GM23338 (cell line): ENCODE measurements at regions not wholly inside any gene's neighbourhood (a gene's known extent, or its start where the extent isn't known, plus 50 kb on each side); places are given as distances from the start of the nearest gene placed in this dataset.
A peak's percentile ranks its signal among the peaks of the same experiment; 100 is the strongest.

Experiments used
- ATAC-seq: fragments of 200-7000 bp; cut with Tn5 transposase; 3 replicates; pipeline ENCODE4 v1.9.1; 2020
- DNase-seq: peaks from one replicate; pipeline ENCODE4 v3.0.0-alpha.2; 2015; ENCODE audit warnings: low spot score
- H2AFZ ChIP-seq: fragments of 200-600 bp; sonication (generic); 2 replicates; pipeline ENCODE4 v1.8.0; 2016; ENCODE audit warnings: antibody characterized with exemption, mild to moderate bottlenecking, moderate library complexity
- H3F3A ChIP-seq: fragments of 200-600 bp; sonication (generic); replicated peaks from 2 replicates; pipeline ENCODE4 v1.8.0; 2017; ENCODE audit warnings: antibody characterized with exemption, mixed run types, low read depth
- H3K27ac ChIP-seq: fragments of 200-600 bp; sonication (generic); 2 replicates; pipeline ENCODE4 v1.6.1; 2016; ENCODE audit warnings: low read depth
- H3K27me3 ChIP-seq: fragments of 200-600 bp; sonication (generic); 2 replicates; pipeline ENCODE4 v1.8.0; 2016; ENCODE audit warnings: mild to moderate bottlenecking, mixed run types, moderate library complexity; ENCODE audit not compliant: insufficient read depth
- H3K36me3 ChIP-seq: fragments of 200-600 bp; sonication (generic); 2 replicates; pipeline ENCODE4 v1.8.0; 2016; ENCODE audit warnings: mild to moderate bottlenecking; ENCODE audit not compliant: insufficient read depth
- H3K4me1 ChIP-seq: fragments of 200-600 bp; sonication (generic); 2 replicates; pipeline ENCODE4 v1.8.0; 2016; ENCODE audit warnings: mild to moderate bottlenecking, moderate library complexity; ENCODE audit not compliant: insufficient read depth
- H3K4me2 ChIP-seq: fragments of 200-600 bp; sonication (generic); 2 replicates; pipeline ENCODE4 v1.7.1; 2017; ENCODE audit warnings: mixed run types
- H3K4me3 ChIP-seq: fragments of 200-600 bp; sonication (generic); 2 replicates; pipeline ENCODE4 v1.6.1; 2016; ENCODE audit warnings: mixed run types
- H3K79me2 ChIP-seq: fragments of 200-600 bp; sonication (generic); replicated peaks from 2 replicates; pipeline ENCODE4 v1.8.0; 2017; ENCODE audit warnings: mild to moderate bottlenecking; ENCODE audit not compliant: insufficient read depth
- H3K9me2 ChIP-seq: fragments of 200-600 bp; sonication (generic); 2 replicates; pipeline ENCODE4 v1.8.0; 2017; ENCODE audit not compliant: insufficient read depth
- H4K20me1 ChIP-seq: fragments of 200-600 bp; sonication (generic); replicated peaks from 2 replicates; pipeline ENCODE4 v1.8.0; 2017; ENCODE audit warnings: mild to moderate bottlenecking; ENCODE audit not compliant: insufficient read depth
- H3K27ac Mint-ChIP-seq: 2 replicates; pipeline ENCODE4 v1.8.0; 2020; ENCODE audit warnings: inconsistent platforms, mild to moderate bottlenecking, moderate library complexity, mixed read lengths
- H3K27me3 Mint-ChIP-seq: 3 replicates; pipeline ENCODE4 v1.8.0; 2022; ENCODE audit warnings: low read depth, mild to moderate bottlenecking, moderate library complexity, mixed read lengths, inconsistent platforms; ENCODE audit not compliant: insufficient read depth, poor library complexity
- H3K36me3 Mint-ChIP-seq: 3 replicates; pipeline ENCODE4 v1.8.0; 2021; ENCODE audit warnings: low read depth, mild to moderate bottlenecking, inconsistent platforms, moderate library complexity, mixed read lengths
- H3K4me1 Mint-ChIP-seq: 3 replicates; pipeline ENCODE4 v1.8.0; 2020; ENCODE audit warnings: mild to moderate bottlenecking, inconsistent platforms, mixed read lengths
- H3K4me3 Mint-ChIP-seq: 3 replicates; pipeline ENCODE4 v1.8.0; 2021; ENCODE audit warnings: moderate library complexity, mild to moderate bottlenecking, inconsistent platforms, mixed read lengths
- H3K9me3 Mint-ChIP-seq: 3 replicates; pipeline ENCODE4 v1.8.0; 2020; ENCODE audit warnings: moderate library complexity, mild to moderate bottlenecking, inconsistent platforms, mixed read lengths
- ETS1 ChIP-seq: IDR thresholded peaks from 2 replicates; pipeline ENCODE4 v1.6.1; 2016; ENCODE audit warnings: antibody characterized with exemption
- EZH2 ChIP-seq: fragments of 200-600 bp; sonication (generic); IDR thresholded peaks from one replicate; pipeline ENCODE4 v1.8.0; 2017; ENCODE audit warnings: antibody characterized with exemption, mild to moderate bottlenecking, low read depth; ENCODE audit not compliant: unreplicated experiment
- JUNB ChIP-seq: IDR thresholded peaks from one replicate; pipeline ENCODE4 v1.6.1; 2016; ENCODE audit warnings: antibody characterized with exemption; ENCODE audit not compliant: unreplicated experiment
- POLR2AphosphoS5 ChIP-seq: IDR thresholded peaks from 2 replicates; pipeline ENCODE4 v1.6.1; 2016; ENCODE audit warnings: antibody characterized with exemption, low read depth
- REST ChIP-seq: IDR thresholded peaks from one replicate; pipeline ENCODE4 v1.6.1; 2018; ENCODE audit warnings: antibody characterized with exemption; ENCODE audit not compliant: unreplicated experiment
- STAT1 ChIP-seq: IDR thresholded peaks from one replicate; pipeline ENCODE4 v1.6.1; 2016; ENCODE audit warnings: antibody characterized with exemption; ENCODE audit not compliant: unreplicated experiment
- ZNF331 ChIP-seq: fragments of 250-450 bp; sonication (Bioruptor Pico); IDR thresholded peaks from 2 replicates; pipeline ENCODE4 v1.5.0; 2020; ENCODE audit warnings: low read depth, mild to moderate bottlenecking, moderate library complexity
- ZNF462 ChIP-seq: fragments of 250-450 bp; sonication (Bioruptor Pico); IDR thresholded peaks from 2 replicates; pipeline ENCODE4 v1.5.0; 2020; ENCODE audit warnings: mild to moderate bottlenecking, moderate library complexity
- TF ChIP-seq, protein P1 (sequence below), 2 experiments: fragments of 200-600 bp in 1 of 2; sonication (generic) in 1 of 2; conservative IDR thresholded peaks; 2 replicates each; pipeline versions ENCODE4 v1.5.1 to v1.6.1; 2016 to 2017; ENCODE audit warnings: antibody characterized with exemption in 2 of 2, low read depth in 2 of 2, mild to moderate bottlenecking in 2 of 2, moderate library complexity in 1 of 2

- TF ChIP-seq ZNF462 (CRISPR knock-in tag) (no peak), STAT1 (no peak)
- TF ChIP-seq, protein P1, sequence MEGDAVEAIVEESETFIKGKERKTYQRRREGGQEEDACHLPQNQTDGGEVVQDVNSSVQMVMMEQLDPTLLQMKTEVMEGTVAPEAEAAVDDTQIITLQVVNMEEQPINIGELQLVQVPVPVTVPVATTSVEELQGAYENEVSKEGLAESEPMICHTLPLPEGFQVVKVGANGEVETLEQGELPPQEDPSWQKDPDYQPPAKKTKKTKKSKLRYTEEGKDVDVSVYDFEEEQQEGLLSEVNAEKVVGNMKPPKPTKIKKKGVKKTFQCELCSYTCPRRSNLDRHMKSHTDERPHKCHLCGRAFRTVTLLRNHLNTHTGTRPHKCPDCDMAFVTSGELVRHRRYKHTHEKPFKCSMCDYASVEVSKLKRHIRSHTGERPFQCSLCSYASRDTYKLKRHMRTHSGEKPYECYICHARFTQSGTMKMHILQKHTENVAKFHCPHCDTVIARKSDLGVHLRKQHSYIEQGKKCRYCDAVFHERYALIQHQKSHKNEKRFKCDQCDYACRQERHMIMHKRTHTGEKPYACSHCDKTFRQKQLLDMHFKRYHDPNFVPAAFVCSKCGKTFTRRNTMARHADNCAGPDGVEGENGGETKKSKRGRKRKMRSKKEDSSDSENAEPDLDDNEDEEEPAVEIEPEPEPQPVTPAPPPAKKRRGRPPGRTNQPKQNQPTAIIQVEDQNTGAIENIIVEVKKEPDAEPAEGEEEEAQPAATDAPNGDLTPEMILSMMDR (conservative IDR thresholded peaks at IDR 0.05; ENCODE audit: low read depth in 2 of 2), result no peak
Measured at GRCh38 chr2:12168791-12169388, 422.5 kb downstream of the LPIN1 start (continued).

DNA sequence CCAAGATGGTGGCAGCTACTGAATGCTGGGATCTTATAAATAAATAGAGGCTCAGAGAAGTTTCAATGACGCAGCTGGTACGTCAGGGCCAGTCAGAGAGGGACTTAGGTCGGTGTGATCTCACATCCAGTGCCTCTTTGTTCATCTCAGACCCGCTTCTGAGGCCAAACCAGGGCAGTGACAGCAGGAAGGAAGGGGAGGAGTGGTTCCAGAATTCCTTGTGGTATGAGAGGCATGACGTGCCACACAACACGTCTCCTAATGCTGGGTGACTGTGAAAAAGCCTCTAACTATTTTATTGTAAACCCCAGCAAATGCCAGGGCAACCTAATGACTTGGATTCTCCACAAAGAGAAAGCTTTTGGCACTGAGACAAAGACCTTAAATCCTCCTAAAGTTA, 423.3 kb downstream of the LPIN1 start:
- no peak overlapping the region for H3K4me3 Mint-ChIP-seq
- H3K9me3 Mint-ChIP-seq, result no peaks in the 10 kb centered on the region
- no peak overlapping the region for H3K27ac ChIP-seq
- no peaks in the 10 kb centered on the region for H3K4me1 Mint-ChIP-seq
- no peaks in the 10 kb centered on the region for H3K79me2 ChIP-seq
- H3K9me2 ChIP-seq, result 0 out of 2 replicates have a peak, but pooled peaks cover 3% of the 10 kb centered on the region
- H3K27me3 Mint-ChIP-seq, result peaks cover 6% of the 10 kb centered on the region
- H3F3A ChIP-seq, result no peaks in the 10 kb centered on the region
- H3K4me1 ChIP-seq, result no peaks in the 10 kb centered on the region
- H3K27ac Mint-ChIP-seq, result no peak overlapping the region
- peak overlapping the region; percentile 32; the same call in 1 of the 2 replicates for H2AFZ ChIP-seq
- H3K36me3 Mint-ChIP-seq, result no peaks in the 10 kb centered on the region
- no peaks in the 10 kb centered on the region for H4K20me1 ChIP-seq
- H3K4me2 ChIP-seq, result no peak overlapping the region
- DNase-seq (no peak), ATAC-seq (no peak)
- no peaks in the 10 kb centered on the region for H3K36me3 ChIP-seq
- H3K4me3 ChIP-seq, result no peak overlapping the region
- H3K27me3 ChIP-seq, result no peaks in the 10 kb centered on the region
- TF ChIP-seq ZNF331 (CRISPR knock-in tag), result no peak
- TF ChIP-seq, protein P1 (conservative IDR thresholded peaks at IDR 0.05; ENCODE audit: low read depth in 2 of 2), result no peak
- no peak for TF ChIP-seq POLR2AphosphoS5
- no peak for TF ChIP-seq STAT1
- TF ChIP-seq EZH2, result no peak
- no peak for TF ChIP-seq ETS1
- TF ChIP-seq JUNB, result no peak
- no peak for TF ChIP-seq REST
